GM23248 (cell line): ENCODE measurements at regions not wholly inside any gene's neighbourhood (a gene's known extent, or its start where the extent isn't known, plus 50 kb on each side); places are given as distances from the start of the nearest gene placed in this dataset.

ENCODE experiments used
- EZH2 ChIP-seq: fragments of 200-600 bp; sonication (generic); IDR thresholded peaks from 2 replicates; pipeline ENCODE4 v1.6.1; 2018; ENCODE audit warnings: antibody characterized with exemption, mild to moderate bottlenecking; ENCODE audit not compliant: insufficient read depth, poor library complexity, severe bottlenecking
- EZH2phosphoT487 ChIP-seq: fragments of 200-600 bp; sonication (generic); IDR thresholded peaks from 2 replicates; pipeline ENCODE4 v1.6.1; 2018; ENCODE audit warnings: antibody characterized with exemption, moderate library complexity, mild to moderate bottlenecking, low read depth; ENCODE audit not compliant: insufficient read depth

DNA sequence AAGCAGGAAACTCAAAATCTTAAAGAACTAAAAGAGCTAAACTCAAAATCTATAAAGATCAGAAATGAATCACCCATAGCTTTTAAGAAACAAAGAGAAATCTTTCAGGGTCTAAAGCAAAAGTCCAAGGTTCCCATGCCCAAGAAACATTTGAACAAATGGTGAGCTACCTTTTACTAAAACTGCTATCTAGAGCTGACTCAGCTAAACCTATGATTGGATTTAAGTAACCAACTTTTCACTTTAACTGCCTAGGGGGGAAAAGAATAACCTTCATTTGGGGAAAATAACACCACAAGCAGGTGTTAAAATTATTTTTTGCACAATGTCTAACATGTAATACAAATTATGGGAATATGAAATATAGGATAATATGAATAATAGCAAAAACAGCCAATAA is 328.4 kb downstream of the PHF14 start:
- TF ChIP-seq EZH2 (no peak), EZH2phosphoT487 (no peak)
